Sigmoid colon (tissue), 4 donors: ENCODE measurements at regions not wholly inside any gene's neighbourhood (a gene's known extent, or its start where the extent isn't known, plus 50 kb on each side); places are given as distances from the start of the nearest gene placed in this dataset.

Experiments
- CTCF ChIP-seq, 4 experiments: fragments of 450-650 bp in 3 of 4; fragments of 200-600 bp in 1 of 4; IDR thresholded peaks; one replicate each; pipeline ENCODE4 v1.5.1; 2016 to 2019; ENCODE audit warnings: antibody characterized with exemption in 4 of 4, mild to moderate bottlenecking in 3 of 4, moderate library complexity in 2 of 4
- EP300 ChIP-seq, 4 donors: sonication (generic); formaldehyde crosslinking; IDR thresholded peaks; one replicate each; pipeline ENCODE4 v1.6.1; 2017; ENCODE audit warnings: antibody characterized with exemption in 4 of 4
- POLR2AphosphoS5 ChIP-seq, 4 donors: sonication (generic); formaldehyde crosslinking; IDR thresholded peaks; one replicate each; pipeline ENCODE4 v1.6.1; 2017; ENCODE audit warnings: antibody characterized with exemption in 4 of 4

- TF ChIP-seq EP300 (IDR thresholded peaks at IDR 0.05): no peak
- TF ChIP-seq POLR2AphosphoS5 (IDR thresholded peaks at IDR 0.05): no peak
- no peak for TF ChIP-seq CTCF (IDR thresholded peaks at IDR 0.05)
Measured at GRCh38 chr14:23862513-23862912, 91.1 kb upstream of the DHRS4 start.
